HG02798 (cell line): ENCODE measurements at regions not wholly inside any gene's neighbourhood (a gene's known extent, or its start where the extent isn't known, plus 50 kb on each side); places are given as distances from the start of the nearest gene placed in this dataset.

Source experiments
- ATAC-seq: cut with Tn5 transposase; IDR thresholded peaks from one replicate; pipeline ENCODE4 v1.9.1; 2021; ENCODE audit warnings: mild to moderate bottlenecking; ENCODE audit not compliant: unreplicated experiment, poor library complexity

DNA sequence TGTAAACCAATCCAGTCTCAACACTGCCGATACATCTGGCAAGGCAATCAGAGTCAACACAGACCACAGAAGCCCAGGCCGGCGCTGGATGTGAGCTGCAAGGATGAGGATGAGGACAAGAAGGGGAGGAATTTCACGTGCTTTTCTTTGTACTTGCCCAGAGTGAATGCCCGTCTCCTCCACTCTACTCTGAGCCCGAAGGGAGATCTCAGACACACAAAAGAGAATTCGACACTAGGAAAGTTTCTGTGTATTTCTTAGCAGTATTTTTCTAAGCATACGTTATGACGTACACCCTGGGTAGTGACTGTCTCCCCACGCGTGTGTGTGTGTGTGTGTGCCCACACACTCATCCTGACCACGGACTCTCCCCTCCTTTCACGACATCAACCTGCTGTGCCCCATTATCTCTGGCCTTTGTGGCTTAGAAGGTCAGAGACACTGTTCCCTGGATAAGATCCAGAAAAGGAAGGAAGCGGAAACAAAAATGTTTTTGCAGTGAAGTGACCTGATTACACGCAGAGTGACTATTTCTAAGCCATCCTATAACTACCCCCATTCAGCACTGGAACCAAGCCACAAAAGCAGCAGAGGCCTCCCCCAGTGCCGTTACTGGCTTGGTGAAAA, 227.3 kb upstream of the DAPK1 start:
- no peak for ATAC-seq

- no peak for ATAC-seq
Measured at GRCh38 chr9:87270848-87271234, 226.8 kb upstream of the DAPK1 start.

GRCh38 chr9:87271696-87272477, 225.8 kb upstream of the DAPK1 start:
- ATAC-seq, result no peak

DNA sequence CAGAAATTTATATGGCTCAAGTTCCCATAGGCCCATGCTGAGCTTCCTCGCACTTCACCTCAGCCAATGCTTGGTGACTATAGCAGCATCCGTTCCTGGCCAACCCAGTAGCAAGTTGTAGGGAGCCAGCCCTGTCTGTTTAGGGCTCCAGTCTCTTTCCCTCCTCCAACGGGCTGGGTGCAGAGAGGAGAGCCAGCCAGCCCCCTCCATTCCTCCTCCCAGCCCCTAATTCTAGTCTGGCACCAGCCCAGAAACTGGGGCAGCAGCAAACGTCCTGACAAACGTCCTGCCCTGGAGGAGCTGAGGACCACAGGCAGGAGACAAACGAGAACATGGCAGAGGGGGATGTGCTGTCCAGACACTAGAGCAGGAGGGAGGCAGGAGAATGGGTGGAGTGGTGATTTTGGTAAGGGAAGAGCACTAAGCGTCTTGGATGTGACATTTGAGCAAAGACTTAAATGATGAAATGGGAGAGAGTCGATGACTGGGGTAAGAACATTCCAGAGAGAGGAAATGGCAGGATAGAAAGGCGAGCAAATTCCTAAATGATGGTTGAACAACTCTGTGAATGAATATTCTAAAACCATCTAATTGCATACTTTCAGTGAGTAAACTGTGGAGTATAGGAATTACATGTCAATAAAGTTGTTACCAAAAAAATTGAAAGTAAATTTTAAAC, 222.5 kb upstream of the DAPK1 start:
- ATAC-seq, result no peak

DNA sequence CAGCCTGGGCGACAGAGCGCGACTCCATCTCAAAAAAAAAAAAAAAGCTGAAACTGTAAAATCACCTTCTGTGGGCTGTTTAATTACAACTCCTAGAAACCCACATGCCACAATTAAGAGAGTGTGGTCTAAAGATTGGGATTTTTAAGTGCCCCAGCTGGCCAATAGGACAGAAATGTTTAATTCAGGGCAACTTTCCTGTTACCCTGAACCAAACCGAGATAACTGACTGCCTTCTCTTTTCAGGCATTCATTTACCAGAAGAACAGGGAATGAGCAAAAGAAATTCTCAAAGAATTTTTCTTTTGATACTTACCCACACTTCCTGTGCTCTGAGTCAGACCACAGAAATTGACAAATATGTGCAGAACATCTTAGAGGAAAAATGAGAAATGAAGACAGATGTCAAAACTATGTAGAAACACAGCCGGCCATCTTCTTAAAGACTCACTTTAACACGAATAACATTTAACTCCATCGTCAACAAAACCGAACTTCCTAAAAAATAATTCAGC, 221.3 kb upstream of the DAPK1 start:
- ATAC-seq, result peak; percentile 10

GRCh38 chr9:87276851-87277261, 220.8 kb upstream of the DAPK1 start:
- ATAC-seq, result peak; percentile 46

DNA sequence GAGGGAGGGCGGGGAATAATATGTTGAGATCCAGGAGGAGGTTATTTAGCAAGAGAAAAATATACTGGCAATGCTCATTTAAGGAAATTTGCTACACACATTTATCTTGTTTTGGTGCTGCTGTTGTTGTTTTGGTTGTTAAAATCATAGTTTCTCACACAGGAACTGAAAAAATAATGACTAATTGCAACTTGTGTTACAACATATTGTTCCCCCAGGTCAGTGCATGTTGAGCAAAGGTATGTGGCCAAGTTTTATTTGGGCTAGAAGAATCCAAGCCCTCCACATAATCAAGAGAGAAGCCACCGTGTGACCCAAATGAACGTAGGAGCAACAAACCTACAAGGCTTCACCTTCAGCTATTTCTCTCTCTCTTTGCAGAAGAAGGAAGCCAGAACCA, 220.3 kb upstream of the DAPK1 start:
- no peak for ATAC-seq

DNA sequence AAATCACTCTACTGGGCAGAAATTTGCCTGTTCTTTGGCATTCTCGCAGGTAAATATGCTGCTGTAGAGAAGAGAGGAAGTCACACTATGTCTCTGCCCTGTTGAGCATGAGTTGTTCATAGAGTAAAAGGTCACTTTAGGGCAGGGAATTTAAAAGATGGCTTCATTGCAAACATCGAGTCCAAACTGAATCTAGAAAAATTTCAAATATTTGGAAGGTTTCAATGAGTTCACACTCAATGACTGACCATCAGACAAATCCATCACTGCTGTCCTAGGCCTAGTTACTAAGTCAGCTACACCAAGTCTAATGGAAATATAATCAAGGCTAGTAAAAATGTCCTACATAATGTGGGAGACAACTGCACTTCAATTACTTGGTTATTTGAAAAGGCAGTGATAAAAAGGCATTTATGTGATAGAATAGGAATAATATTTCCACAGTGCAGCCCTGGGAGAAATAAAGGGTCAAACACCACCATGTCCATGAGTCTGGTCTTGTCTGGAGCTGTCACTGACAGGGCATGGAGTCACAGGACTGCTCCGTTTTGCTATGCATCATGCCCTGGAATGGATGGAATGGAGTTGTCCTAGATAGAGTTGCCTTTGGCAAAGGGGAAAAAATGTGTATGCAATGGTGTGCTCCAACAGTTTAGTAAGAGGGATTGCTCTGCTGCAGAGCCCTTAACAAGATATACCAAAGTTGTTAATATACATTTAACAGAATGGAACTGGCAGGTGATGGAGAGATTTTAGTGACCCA, 218.5 kb upstream of the DAPK1 start:
- no peak for ATAC-seq

GRCh38 chr9:87280421-87280820, 217.2 kb upstream of the DAPK1 start:
- ATAC-seq, result no peak

DNA sequence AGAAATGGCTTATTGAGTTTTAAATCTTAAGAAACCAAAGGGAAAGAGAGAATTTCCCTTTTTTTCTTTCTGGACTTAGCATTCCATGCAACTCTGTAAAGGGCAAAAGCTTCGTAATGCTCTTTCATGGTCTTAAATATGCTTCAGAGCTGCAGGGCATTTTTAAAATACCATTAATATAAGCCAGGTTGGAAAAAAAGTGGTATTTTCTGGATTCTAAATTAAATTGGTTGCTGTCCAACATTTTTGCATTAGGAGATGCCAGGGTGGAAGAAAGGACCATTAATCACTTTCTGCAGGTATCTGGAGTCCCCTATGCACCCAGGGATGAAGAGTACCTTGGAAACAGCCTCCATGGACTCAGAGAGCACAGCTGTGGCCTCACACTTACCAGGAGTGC, 215.1 kb upstream of the DAPK1 start:
- ATAC-seq, result no peak

GRCh38 chr9:87283585-87283984, 214.1 kb upstream of the DAPK1 start:
- ATAC-seq, result no peak

- ATAC-seq, result no peak
Measured at GRCh38 chr9:87285183-87285850, 212.3 kb upstream of the DAPK1 start.

GRCh38 chr9:87286506-87286905, 211.2 kb upstream of the DAPK1 start:
- no peak for ATAC-seq

- ATAC-seq, result no peak
Measured at GRCh38 chr9:87290241-87291052, 207.2 kb upstream of the DAPK1 start.

DNA sequence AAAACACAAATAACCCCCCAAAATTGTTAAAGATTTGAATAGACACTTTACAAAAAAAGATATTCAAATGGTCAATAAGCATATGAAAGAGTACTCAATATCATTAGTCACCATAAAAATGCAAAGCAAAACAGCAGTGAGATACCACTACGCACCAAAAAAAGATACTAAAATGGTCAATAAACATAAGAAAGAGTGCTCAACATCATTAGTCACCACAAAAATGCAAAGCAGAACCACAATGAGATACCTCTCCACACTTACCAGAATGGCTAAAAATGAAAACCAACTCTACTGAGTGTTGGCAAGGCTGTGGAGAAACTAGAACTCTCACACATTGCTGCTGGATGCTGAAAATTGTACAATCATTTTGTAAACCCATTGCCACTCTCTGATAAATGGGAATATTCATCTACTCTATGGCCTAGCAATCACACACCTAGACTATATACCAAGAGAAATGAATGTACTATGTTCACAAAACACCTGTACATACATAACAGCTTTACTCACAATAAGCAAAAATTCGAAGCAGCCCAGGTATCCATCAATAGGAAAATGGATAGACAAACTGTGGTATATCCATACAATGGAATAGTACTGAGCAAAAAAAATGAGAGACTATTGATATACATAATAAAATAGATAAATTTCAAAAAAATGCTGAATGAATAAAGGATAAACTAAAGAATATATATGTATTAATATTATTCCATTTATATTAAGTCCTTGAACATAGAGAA, 205.0 kb upstream of the DAPK1 start:
- no peak for ATAC-seq

DNA sequence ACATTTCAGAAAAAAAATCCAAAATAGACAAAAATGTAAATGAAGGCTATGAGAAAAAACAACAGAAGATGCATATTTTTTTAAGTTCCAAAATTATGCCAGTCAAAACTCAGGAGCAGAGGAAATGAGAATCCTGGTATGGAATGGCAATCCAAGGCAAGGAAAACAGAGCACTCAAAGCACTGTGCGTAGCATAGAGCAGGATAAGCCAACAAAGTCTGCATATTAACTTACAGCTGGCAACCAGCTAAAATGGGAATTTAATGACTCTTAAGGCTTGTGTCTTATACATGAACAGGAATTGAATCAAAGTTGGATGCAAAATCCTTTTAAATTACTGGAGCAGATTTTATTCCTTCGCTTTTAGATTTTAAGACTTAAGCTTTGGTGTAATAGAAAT, 203.5 kb upstream of the DAPK1 start:
- ATAC-seq, result no peak

DNA sequence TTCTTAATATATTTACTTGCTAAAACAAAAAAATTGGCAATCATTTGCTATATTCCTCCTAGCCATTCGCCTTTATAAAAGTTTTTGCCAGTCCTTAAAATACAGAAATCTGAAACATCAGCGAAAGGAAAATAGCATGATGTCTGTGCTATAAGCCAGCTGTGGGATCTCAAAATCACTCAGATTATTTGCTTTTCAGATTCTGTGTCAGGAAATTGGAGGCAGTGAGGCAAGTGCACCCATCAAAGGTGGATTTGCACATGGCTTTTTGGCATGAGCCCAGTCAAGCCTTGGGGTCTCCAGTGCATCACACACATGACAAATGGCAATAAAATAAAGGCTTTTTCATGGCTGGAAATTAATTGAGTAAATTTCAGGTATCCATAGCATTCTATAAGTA, 196.8 kb upstream of the DAPK1 start:
- no peak for ATAC-seq

- no peak for ATAC-seq
Measured at GRCh38 chr9:87301371-87301770, 196.3 kb upstream of the DAPK1 start.

- ATAC-seq, result no peak
Measured at GRCh38 chr9:87305151-87305550, 192.5 kb upstream of the DAPK1 start.
